ENCODE measurements at regions not wholly inside any gene's neighbourhood (a gene's known extent, or its start where the extent isn't known, plus 50 kb on each side); places are given as distances from the start of the nearest gene placed in this dataset.
"Not testable (repeated sequence)": the region's sequence is repeated elsewhere in the genome, so short reads cannot be mapped to it uniquely, and the experiment has no call there.

- not testable (repeated sequence) for DNase-seq
These were observed 64.8 kb downstream of the B4GALT7 start for GRCh38 chr5:177664737-177665136.

GRCh38 chr5:177665172-177665571 lies 65.2 kb downstream of the B4GALT7 start:
- not testable (repeated sequence) for DNase-seq

- DNase-seq, result not testable (repeated sequence)
These were observed 66.0 kb downstream of the B4GALT7 start for GRCh38 chr5:177665960-177666359.

GRCh38 chr5:177671035-177671754 lies 71.3 kb downstream of the B4GALT7 start:
- DNase-seq, result not testable (repeated sequence)

GRCh38 chr5:177671755-177672690 lies 72.1 kb downstream of the B4GALT7 start:
- peak; percentile 63 for DNase-seq

All from CD4-positive, alpha-beta T cell treated with Interleukin-4 for 4 hours (primary cell).